H1 (cell line): ENCODE measurements at regions not wholly inside any gene's neighbourhood (a gene's known extent, or its start where the extent isn't known, plus 50 kb on each side); places are given as distances from the start of the nearest gene placed in this dataset.

Experiments used
- CTCF ChIA-PET: fragments of 300-600 bp; sonication (Branson Sonifier 250); formaldehyde crosslinking; loops from one replicate; lab custom pipeline; 2021; ENCODE audit not compliant: partially characterized antibody; lab: Charles Lee
- POLR2A ChIA-PET: fragments of 300-600 bp; sonication (Branson Sonifier 250); formaldehyde crosslinking; loops from one replicate; lab custom pipeline; 2021; ENCODE audit warnings: inconsistent platforms; ENCODE audit not compliant: partially characterized antibody; lab: Charles Lee
- DNase-seq, 2 experiments: peaks; one replicate each; pipeline versions ENCODE4 v3.0.0 to v3.0.0-alpha.2; 2010 to 2022; ENCODE audit warnings: low spot score in 2 of 2, low read depth in 1 of 2, mixed read lengths in 1 of 2
- FAIRE-seq: peaks from 2 replicates; lab custom pipeline; 2011; peaks lifted over from hg19 to GRCh38; lab: Jason Lieb, UNC
- H2AFZ ChIP-seq: 2 replicates; pipeline ENCODE4 v1.8.1; 2012; ENCODE audit warnings: low read length, inconsistent platforms
- H2AK5ac ChIP-seq: 2 replicates; pipeline ENCODE4 v1.6.1; 2013; ENCODE audit warnings: low read depth, low read length
- H2BK120ac ChIP-seq: replicated peaks from 2 replicates; pipeline ENCODE3; 2013; ENCODE audit warnings: low read depth, low read length, inconsistent platforms
- H2BK12ac ChIP-seq: 2 replicates; pipeline ENCODE4 v1.6.1; 2013; ENCODE audit warnings: low read depth, low read length
- H2BK15ac ChIP-seq: 2 replicates; pipeline ENCODE4 v1.6.1; 2013; ENCODE audit warnings: low read length
- H2BK20ac ChIP-seq: 2 replicates; pipeline ENCODE4 v1.6.1; 2013; ENCODE audit warnings: low read length
- H2BK5ac ChIP-seq: 2 replicates; pipeline ENCODE4 v1.6.1; 2013; ENCODE audit warnings: low read depth, low read length
- H3K14ac ChIP-seq: 2 replicates; pipeline ENCODE4 v1.6.1; 2013; ENCODE audit warnings: inconsistent platforms; ENCODE audit not compliant: insufficient read length
- H3K18ac ChIP-seq: 2 replicates; pipeline ENCODE4 v1.6.1; 2013; ENCODE audit warnings: low read length; ENCODE audit errors: extremely low read depth
- H3K23ac ChIP-seq: 2 replicates; pipeline ENCODE4 v1.6.1; 2013; ENCODE audit warnings: inconsistent platforms; ENCODE audit not compliant: insufficient read length
- H3K23me2 ChIP-seq: 2 replicates; pipeline ENCODE4 v1.6.1; 2013; ENCODE audit warnings: low read depth, low read length
- H3K27ac ChIP-seq: 2 replicates; pipeline ENCODE4 v1.6.1; 2011; ENCODE audit warnings: low read depth, low read length, inconsistent platforms
- H3K27me3 ChIP-seq, 4 experiments: replicated peaks in 1 of 4; 1 replicate in 1 of 4; 2 replicates in 3 of 4; pipeline versions ENCODE4 v1.6.1 to v1.8.1; 2011 to 2013; ENCODE audit warnings: low read length in 3 of 4, mild to moderate bottlenecking in 3 of 4, inconsistent platforms in 2 of 4, mixed read lengths in 2 of 4, moderate library complexity in 1 of 4; ENCODE audit not compliant: control insufficient read depth in 3 of 4, insufficient read depth in 3 of 4; ENCODE audit errors: extremely low read depth in 1 of 4
- H3K36me3 ChIP-seq, 4 experiments: 2 replicates each; pipeline versions ENCODE4 v1.6.1 to v1.8.1; 2011 to 2013; ENCODE audit warnings: mild to moderate bottlenecking in 4 of 4, low read length in 3 of 4, moderate library complexity in 2 of 4, control low read depth in 1 of 4, inconsistent platforms in 1 of 4; ENCODE audit not compliant: insufficient read depth in 4 of 4, control insufficient read depth in 2 of 4
- H3K4ac ChIP-seq: replicated peaks from 2 replicates; pipeline ENCODE3; 2013; ENCODE audit warnings: low read length, low read depth, mixed read lengths, inconsistent platforms; ENCODE audit not compliant: insufficient read length
- H3K4me1 ChIP-seq, 4 experiments: replicated peaks in 1 of 4; 1 replicate in 1 of 4; 2 replicates in 3 of 4; pipeline versions ENCODE4 v1.6.1 to v1.8.1; 2011 to 2013; ENCODE audit warnings: low read length in 3 of 4, inconsistent platforms in 2 of 4, mixed read lengths in 1 of 4; ENCODE audit not compliant: insufficient read depth in 4 of 4, control insufficient read depth in 3 of 4
- H3K4me2 ChIP-seq, 2 experiments: 2 replicates each; pipeline versions ENCODE4 v1.6.1 to v1.8.1; 2011 to 2013; ENCODE audit warnings: low read depth in 2 of 2, low read length in 2 of 2, control low read depth in 1 of 2, inconsistent platforms in 1 of 2, mild to moderate bottlenecking in 1 of 2; ENCODE audit not compliant: insufficient read depth in 1 of 2
- H3K4me3 ChIP-seq, 4 experiments: fragments of 200-600, 300-600 bp in 1 of 4; sonication (generic), shearing (Covaris generic), sonication (Bioruptor Twin) in 1 of 4; 2 replicates each; pipeline versions ENCODE4 v1.5.1 to v1.8.1; 2011 to 2016; ENCODE audit warnings: low read length in 4 of 4, low read depth in 3 of 4, control low read depth in 2 of 4, inconsistent platforms in 2 of 4, mild to moderate bottlenecking in 2 of 4, mixed read lengths in 1 of 4, moderate library complexity in 1 of 4; ENCODE audit not compliant: insufficient read depth in 2 of 4; ENCODE audit errors: extremely low read depth in 1 of 4
- H3K56ac ChIP-seq: replicated peaks from 2 replicates; pipeline ENCODE3; 2013; ENCODE audit warnings: low read depth, mild to moderate bottlenecking, mixed read lengths, low read length, inconsistent platforms; ENCODE audit not compliant: insufficient read length
- H3K79me1 ChIP-seq: 2 replicates; pipeline ENCODE4 v1.6.1; 2013; ENCODE audit warnings: low read depth, low read length, control low read depth
- H3K79me2 ChIP-seq, 2 experiments: 2 replicates each; pipeline versions ENCODE4 v1.6.1 to v1.8.1; 2012 to 2013; ENCODE audit warnings: low read length in 2 of 2, mild to moderate bottlenecking in 2 of 2, inconsistent platforms in 1 of 2; ENCODE audit not compliant: insufficient read depth in 2 of 2, control insufficient read depth in 1 of 2
- H3K9ac ChIP-seq, 4 experiments: replicated peaks in 1 of 4; 1 replicate in 1 of 4; 2 replicates in 3 of 4; pipeline versions ENCODE4 v1.6.1 to v1.8.1; 2011 to 2013; ENCODE audit warnings: low read depth in 3 of 4, low read length in 3 of 4, control low read depth in 2 of 4, mild to moderate bottlenecking in 2 of 4, moderate library complexity in 2 of 4, inconsistent platforms in 1 of 4; ENCODE audit errors: extremely low read depth in 1 of 4
- H3K9me3 ChIP-seq, 2 experiments: 2 replicates each; pipeline versions ENCODE4 v1.6.1 to v1.8.1; 2012 to 2013; ENCODE audit warnings: mild to moderate bottlenecking in 2 of 2, moderate library complexity in 2 of 2, control low read depth in 1 of 2, inconsistent platforms in 1 of 2, low read depth in 1 of 2, low read length in 1 of 2, mixed read lengths in 1 of 2; ENCODE audit not compliant: insufficient read depth in 2 of 2
- H4K20me1 ChIP-seq, 2 experiments: replicated peaks in 1 of 2; 2 replicates each; pipeline versions ENCODE3 to v1.8.1; 2011 to 2013; ENCODE audit warnings: inconsistent platforms in 2 of 2, low read length in 2 of 2, mild to moderate bottlenecking in 1 of 2; ENCODE audit not compliant: insufficient read depth in 2 of 2, control insufficient read depth in 1 of 2
- H4K5ac ChIP-seq: 2 replicates; pipeline ENCODE4 v1.6.1; 2013; ENCODE audit warnings: low read length, low read depth, mixed read lengths, inconsistent platforms; ENCODE audit not compliant: insufficient read length
- H4K8ac ChIP-seq: 2 replicates; pipeline ENCODE4 v1.8.0; 2013; ENCODE audit warnings: mild to moderate bottlenecking, moderate library complexity, low read length, inconsistent platforms; ENCODE audit not compliant: insufficient read depth; ENCODE audit errors: extremely low read depth
- H4K91ac ChIP-seq: replicated peaks from 2 replicates; pipeline ENCODE3; 2013; ENCODE audit warnings: low read length, mixed read lengths, inconsistent platforms; ENCODE audit not compliant: insufficient read length
- ATF3 ChIP-seq: IDR thresholded peaks from 2 replicates; pipeline ENCODE4 v1.6.1; 2011; ENCODE audit warnings: low read depth, mild to moderate bottlenecking, low read length; ENCODE audit not compliant: insufficient read depth
- BRCA1 ChIP-seq: IDR thresholded peaks from 2 replicates; pipeline ENCODE4 v1.6.1; 2012; ENCODE audit warnings: low read depth, low read length, improper control_type of control experiment
- E2F6 ChIP-seq: IDR thresholded peaks from 2 replicates; pipeline ENCODE4 v1.6.1; 2012; ENCODE audit warnings: inconsistent platforms
- EP300 ChIP-seq, 2 experiments: IDR thresholded peaks; 1 replicate in 1 of 2; 2 replicates in 1 of 2; pipeline ENCODE4 v1.6.1; 2011 to 2012; ENCODE audit warnings: low read depth in 2 of 2, low read length in 2 of 2, mild to moderate bottlenecking in 2 of 2, borderline replicate concordance in 1 of 2, inconsistent platforms in 1 of 2, moderate library complexity in 1 of 2
- EZH2 ChIP-seq: fragments of 200-600 bp; sonication (generic); IDR thresholded peaks from 2 replicates; pipeline ENCODE4 v1.7.1; 2012; ENCODE audit warnings: low read depth, mild to moderate bottlenecking, moderate library complexity, low read length, inconsistent platforms; ENCODE audit not compliant: severe bottlenecking
- GABPA ChIP-seq: IDR thresholded peaks from 2 replicates; pipeline ENCODE4 v1.6.1; 2011; ENCODE audit warnings: mild to moderate bottlenecking, low read length, moderate library complexity, borderline replicate concordance; ENCODE audit not compliant: insufficient read depth
- HDAC2 ChIP-seq, 2 experiments: fragments of 300-600 bp in 1 of 2; sonication (generic) in 1 of 2; IDR thresholded peaks; 2 replicates each; pipeline ENCODE4 v1.6.1; 2011 to 2012; ENCODE audit warnings: low read depth in 2 of 2, low read length in 2 of 2, mild to moderate bottlenecking in 2 of 2, moderate library complexity in 2 of 2, borderline replicate concordance in 1 of 2, inconsistent platforms in 1 of 2
- PHF8 ChIP-seq: fragments of 200-600 bp; sonication (generic); conservative IDR thresholded peaks from 2 replicates; pipeline ENCODE4 v1.7.1; 2012; ENCODE audit warnings: low read depth, mild to moderate bottlenecking, inconsistent platforms, low read length, moderate library complexity
- POU5F1 ChIP-seq: IDR thresholded peaks from 2 replicates; pipeline ENCODE4 v1.6.1; 2011; ENCODE audit warnings: low read depth, mild to moderate bottlenecking, low read length, moderate library complexity
- SP1 ChIP-seq: IDR thresholded peaks from 2 replicates; pipeline ENCODE4 v1.6.1; 2011; ENCODE audit warnings: low read depth, low read length
- SP4 ChIP-seq: IDR thresholded peaks from 2 replicates; pipeline ENCODE4 v1.6.1; 2012; ENCODE audit warnings: low read length, inconsistent platforms
- TAF7 ChIP-seq: optimal IDR thresholded peaks from 2 replicates; pipeline ENCODE3; 2011; ENCODE audit warnings: low read depth, mild to moderate bottlenecking, inconsistent platforms, low read length, moderate library complexity, borderline replicate concordance
- TBP ChIP-seq: IDR thresholded peaks from 2 replicates; pipeline ENCODE4 v1.6.1; 2011; ENCODE audit warnings: low read depth, low read length, improper control_type of control experiment
- YY1 ChIP-seq: IDR thresholded peaks from 2 replicates; pipeline ENCODE4 v1.6.1; 2011; ENCODE audit warnings: low read depth, mild to moderate bottlenecking, low read length
- WGBS, 2 experiments: shearing (Covaris generic) in 1 of 2; methylation state at CpG; one replicate each; pipeline versions ENCODE4 v1.1.6 to v1.1.7; 2013 to 2015; ENCODE audit warnings: low lambda C conversion rate in 2 of 2, mixed read lengths in 2 of 2, inconsistent platforms in 1 of 2, low coverage in 1 of 2, missing lambda C conversion rate in 1 of 2; ENCODE audit not compliant: insufficient replicate concordance in 2 of 2, insufficient coverage in 1 of 2, insufficient read length in 1 of 2; ENCODE audit errors: extremely low coverage in 1 of 2, missing lambda C conversion rate in 1 of 2; 5-methylcytosine and 5-hydroxymethylcytosine counted together

GRCh38 chrX:121666171-121666570 lies 618.8 kb downstream of the GLUD2 start:
- Histone ChIP-seq H3K56ac (no peak overlapping the region), H3K18ac (no peak overlapping the region), H4K5ac (no peak overlapping the region), H3K27me3 (no peaks in the 10 kb centered on the region), H3K4me3 (no peak overlapping the region), H4K91ac (no peak overlapping the region), H2BK5ac (no peak overlapping the region), H2AK5ac (no peak overlapping the region), H2AFZ (no peak overlapping the region), H3K9ac (no peak overlapping the region), H3K4me2 (no peak overlapping the region), H4K20me1 (no peaks in the 10 kb centered on the region), H2BK12ac (no peak overlapping the region), H3K9me3 (no peaks in the 10 kb centered on the region), H2BK15ac (no peak overlapping the region), H3K79me2 (no peaks in the 10 kb centered on the region), H3K79me1 (no peaks in the 10 kb centered on the region), H3K27ac (no peak overlapping the region), H3K4me1 (no peaks in the 10 kb centered on the region), H3K4ac (no peak overlapping the region), H3K14ac (no peak overlapping the region), H2BK120ac (no peak overlapping the region), H3K23me2 (no peaks in the 10 kb centered on the region), H2BK20ac (no peak overlapping the region), H3K36me3 (no peaks in the 10 kb centered on the region), H3K23ac (no peak overlapping the region), H4K8ac (no peak overlapping the region)
- POLR2A ChIA-PET: no interaction called here
- CTCF ChIA-PET: no interaction called here
- 91% methylated on average over 4 of the region's 4 CpGs; no CpG with 5 or more reads in 1 of the 2 experiments for WGBS, 2 experiments
- FAIRE-seq: no peak
- DNase-seq: no peak
- TF ChIP-seq HDAC2 (IDR thresholded peaks at IDR 0.05; ENCODE audit: borderline replicate concordance in 1 of 2, low read depth in 2 of 2, low read length in 2 of 2) (no peak), POU5F1 (no peak), SP1 (no peak), TAF7 (no peak), ATF3 (no peak), BRCA1 (no peak), TBP (no peak), PHF8 (no peak), EP300 (IDR thresholded peaks at IDR 0.05; ENCODE audit: borderline replicate concordance in 1 of 2, low read depth in 2 of 2, low read length in 2 of 2) (no peak), YY1 (no peak), E2F6 (no peak), SP4 (no peak), EZH2 (no peak), GABPA (no peak)
